Loucy (cell line): ENCODE measurements at regions not wholly inside any gene's neighbourhood (a gene's known extent, or its start where the extent isn't known, plus 50 kb on each side); places are given as distances from the start of the nearest gene placed in this dataset.

Experiments
- H2AFZ ChIP-seq: fragments of 200-600 bp; sonication (generic); 2 replicates; pipeline ENCODE4 v1.6.0; 2016; ENCODE audit warnings: antibody characterized with exemption, mild to moderate bottlenecking, low read length, moderate library complexity
- H3F3A ChIP-seq: fragments of 200-600 bp; 2 replicates; pipeline ENCODE4 v1.6.0; 2016; ENCODE audit warnings: antibody characterized with exemption, low read depth, mild to moderate bottlenecking
- H3K27me3 ChIP-seq: fragments of 200-600 bp; sonication (generic); 2 replicates; pipeline ENCODE4 v1.6.1; 2014; ENCODE audit warnings: low read length, mild to moderate bottlenecking; ENCODE audit not compliant: insufficient read depth, poor library complexity, severe bottlenecking
- H3K36me3 ChIP-seq: fragments of 200-600 bp; sonication (generic); 2 replicates; pipeline ENCODE4 v1.6.1; 2016; ENCODE audit warnings: low read length; ENCODE audit not compliant: insufficient read depth
- H3K4me1 ChIP-seq: fragments of 200-600 bp; sonication (generic); 2 replicates; pipeline ENCODE4 v1.5.1; 2014; ENCODE audit warnings: low read length, mild to moderate bottlenecking; ENCODE audit not compliant: insufficient read depth, poor library complexity, severe bottlenecking
- H3K4me2 ChIP-seq: fragments of 200-600 bp; sonication (generic); 2 replicates; pipeline ENCODE4 v1.6.0; 2014; ENCODE audit warnings: antibody characterized with exemption, low read length, low read depth, mild to moderate bottlenecking; ENCODE audit not compliant: poor library complexity, severe bottlenecking
- H3K4me3 ChIP-seq: fragments of 200-600 bp; sonication (generic); 2 replicates; pipeline ENCODE4 v1.5.1; 2014; ENCODE audit warnings: low read length, mild to moderate bottlenecking, mixed read lengths; ENCODE audit not compliant: poor library complexity, severe bottlenecking
- H3K79me2 ChIP-seq: fragments of 200-600 bp; sonication (generic); 2 replicates; pipeline ENCODE4 v1.6.1; 2014; ENCODE audit warnings: low read length; ENCODE audit not compliant: insufficient read depth
- H3K9ac ChIP-seq: fragments of 200-600 bp; sonication (generic); 2 replicates; pipeline ENCODE4 v1.6.0; 2014; ENCODE audit warnings: mild to moderate bottlenecking, low read depth, low read length, moderate library complexity; ENCODE audit not compliant: poor library complexity, severe bottlenecking
- H3K9me2 ChIP-seq: fragments of 200-600 bp; sonication (generic); replicated peaks from 2 replicates; pipeline ENCODE4 v1.6.1; 2016; ENCODE audit warnings: low read depth, low read length, mixed read lengths
- H3K9me3 ChIP-seq: fragments of 200-600 bp; sonication (generic); 2 replicates; pipeline ENCODE4 v1.6.1; 2014; ENCODE audit warnings: mild to moderate bottlenecking, antibody characterized with exemption, low read length, low read depth; ENCODE audit not compliant: insufficient read depth
- H4K20me1 ChIP-seq: fragments of 200-600 bp; sonication (generic); 2 replicates; pipeline ENCODE4 v1.6.0; 2014; ENCODE audit warnings: antibody characterized with exemption, low read length, mild to moderate bottlenecking; ENCODE audit not compliant: insufficient read depth, poor library complexity, severe bottlenecking
- EZH2phosphoT487 ChIP-seq: fragments of 200-600 bp; IDR thresholded peaks from 2 replicates; pipeline ENCODE4 v1.6.1; 2018; ENCODE audit warnings: antibody characterized with exemption, mild to moderate bottlenecking, moderate library complexity, borderline replicate concordance
- TF ChIP-seq, protein P1 (sequence below): fragments of 200-600 bp; sonication (generic); conservative IDR thresholded peaks from 2 replicates; pipeline ENCODE4 v1.5.1; 2014; ENCODE audit warnings: mild to moderate bottlenecking, antibody characterized with exemption, low read length

DNA sequence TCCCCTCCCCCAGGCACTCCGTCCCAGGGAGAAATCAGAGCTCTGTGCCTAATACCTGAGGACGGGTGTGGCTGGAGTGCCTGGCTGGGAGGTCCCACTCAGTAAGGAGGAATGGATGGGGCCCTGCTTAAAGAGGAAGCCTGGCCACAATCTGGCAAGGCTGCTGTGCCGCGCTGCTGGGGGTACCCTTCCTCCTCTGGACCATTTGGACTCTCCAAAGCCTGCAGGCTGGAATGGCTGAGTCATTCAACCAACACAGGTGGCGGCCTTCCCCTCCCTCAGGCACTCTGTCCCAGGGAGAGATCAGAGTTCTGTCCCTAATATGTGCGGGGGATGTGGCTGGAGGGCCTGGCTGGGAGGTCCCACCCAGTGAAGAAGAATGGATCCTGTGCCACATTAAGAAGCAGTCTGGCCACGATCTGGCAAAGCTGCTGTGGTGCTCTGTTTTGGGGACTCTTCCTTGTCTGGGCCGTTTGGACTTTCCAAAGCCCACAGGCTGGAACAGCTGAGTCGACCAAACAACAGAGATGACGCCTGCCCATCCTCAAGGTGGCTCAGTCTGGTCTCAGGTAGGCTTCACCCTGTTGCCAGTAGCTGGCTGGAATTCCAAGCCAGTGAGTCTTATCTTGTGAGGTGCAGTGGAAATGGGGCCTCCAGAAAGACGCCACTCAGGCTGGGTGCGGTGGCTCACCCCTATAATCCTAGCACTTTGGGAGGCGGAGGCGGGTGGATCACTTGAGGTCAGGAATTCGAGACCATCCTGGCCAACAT is 127.3 kb upstream of the HUWE1 start:
- H2AFZ ChIP-seq: no peak overlapping the region

DNA sequence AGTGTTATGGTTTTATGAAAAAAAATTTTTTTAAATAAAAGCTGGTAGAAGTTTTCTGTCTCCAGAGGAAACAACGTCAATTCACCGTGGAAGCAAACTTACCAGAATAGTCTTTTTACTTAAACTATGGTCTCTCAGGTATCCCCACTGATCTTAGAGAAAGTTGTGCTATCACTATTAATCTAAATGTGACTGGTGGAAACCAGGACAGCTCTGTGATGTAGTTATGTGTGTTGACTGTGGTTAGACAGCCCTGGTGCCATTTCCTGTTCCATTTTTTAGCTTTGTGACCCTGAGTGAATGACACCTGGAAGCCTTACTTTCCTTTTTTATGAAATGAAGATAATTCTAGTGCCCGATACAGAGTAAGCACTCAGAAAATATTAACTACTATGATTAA is 111.8 kb upstream of the HUWE1 start:
- H4K20me1 ChIP-seq: no peaks in the 10 kb centered on the region
- H3K9me2 ChIP-seq: no peaks in the 10 kb centered on the region

More for the DNA sequence above, 127.3 kb upstream of the HUWE1 start:
- no peak overlapping the region for H3K9ac ChIP-seq
- H3K4me1 ChIP-seq: no peaks in the 10 kb centered on the region
- H3K27me3 ChIP-seq: no peaks in the 10 kb centered on the region
- H3K79me2 ChIP-seq: no peaks in the 10 kb centered on the region
- no peak overlapping the region for H3K4me2 ChIP-seq
- TF ChIP-seq, protein P1, sequence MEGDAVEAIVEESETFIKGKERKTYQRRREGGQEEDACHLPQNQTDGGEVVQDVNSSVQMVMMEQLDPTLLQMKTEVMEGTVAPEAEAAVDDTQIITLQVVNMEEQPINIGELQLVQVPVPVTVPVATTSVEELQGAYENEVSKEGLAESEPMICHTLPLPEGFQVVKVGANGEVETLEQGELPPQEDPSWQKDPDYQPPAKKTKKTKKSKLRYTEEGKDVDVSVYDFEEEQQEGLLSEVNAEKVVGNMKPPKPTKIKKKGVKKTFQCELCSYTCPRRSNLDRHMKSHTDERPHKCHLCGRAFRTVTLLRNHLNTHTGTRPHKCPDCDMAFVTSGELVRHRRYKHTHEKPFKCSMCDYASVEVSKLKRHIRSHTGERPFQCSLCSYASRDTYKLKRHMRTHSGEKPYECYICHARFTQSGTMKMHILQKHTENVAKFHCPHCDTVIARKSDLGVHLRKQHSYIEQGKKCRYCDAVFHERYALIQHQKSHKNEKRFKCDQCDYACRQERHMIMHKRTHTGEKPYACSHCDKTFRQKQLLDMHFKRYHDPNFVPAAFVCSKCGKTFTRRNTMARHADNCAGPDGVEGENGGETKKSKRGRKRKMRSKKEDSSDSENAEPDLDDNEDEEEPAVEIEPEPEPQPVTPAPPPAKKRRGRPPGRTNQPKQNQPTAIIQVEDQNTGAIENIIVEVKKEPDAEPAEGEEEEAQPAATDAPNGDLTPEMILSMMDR: no peak
- TF ChIP-seq EZH2phosphoT487: no peak
- H3K36me3 ChIP-seq: no peaks in the 10 kb centered on the region
- H3K9me3 ChIP-seq: no peaks in the 10 kb centered on the region
- no peak overlapping the region for H3K4me3 ChIP-seq
- H4K20me1 ChIP-seq: no peaks in the 10 kb centered on the region
- no peaks in the 10 kb centered on the region for H3F3A ChIP-seq
- H3K9me2 ChIP-seq: no peaks in the 10 kb centered on the region

DNA sequence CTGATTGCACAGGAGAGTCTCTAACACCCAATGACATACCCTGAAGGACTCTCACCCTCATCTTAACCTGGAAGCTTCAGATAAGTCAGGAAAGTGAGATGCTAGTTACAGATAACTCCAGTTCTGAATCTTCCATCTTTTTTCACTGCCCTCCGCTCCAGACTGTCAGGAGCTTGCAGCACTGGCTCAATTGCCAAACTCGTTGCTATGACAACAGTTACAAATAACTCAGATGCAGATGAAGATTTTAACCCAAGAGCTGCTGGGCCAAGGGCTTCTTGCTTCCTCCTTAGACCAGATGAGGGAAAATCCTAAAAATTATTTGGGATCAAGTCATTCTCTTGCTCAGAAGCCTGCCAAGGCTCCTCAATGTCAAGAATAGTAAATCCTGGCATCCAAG is 109.1 kb upstream of the HUWE1 start:
- Histone ChIP-seq H3K9me2 (no peaks in the 10 kb centered on the region), H3K4me2 (peak overlapping the region; percentile 24), H3K27me3 (no peaks in the 10 kb centered on the region), H3K9me3 (no peaks in the 10 kb centered on the region), H3K4me3 (no peak overlapping the region), H3F3A (no peaks in the 10 kb centered on the region), H3K36me3 (no peaks in the 10 kb centered on the region), H3K9ac (no peak overlapping the region), H3K79me2 (no peaks in the 10 kb centered on the region), H3K4me1 (peaks cover 22% of the 10 kb centered on the region), H2AFZ (no peak overlapping the region), H4K20me1 (no peaks in the 10 kb centered on the region)
- no peak for TF ChIP-seq EZH2phosphoT487
- TF ChIP-seq, protein P1: no peak

More for the DNA sequence above, 111.8 kb upstream of the HUWE1 start:
- Histone ChIP-seq H3K27me3 (no peaks in the 10 kb centered on the region), H3K79me2 (no peaks in the 10 kb centered on the region), H3F3A (no peaks in the 10 kb centered on the region), H3K4me1 (peaks cover 22% of the 10 kb centered on the region), H3K36me3 (no peaks in the 10 kb centered on the region), H3K9ac (no peak overlapping the region), H3K9me3 (no peaks in the 10 kb centered on the region), H3K4me2 (peak overlapping the region; percentile 18), H3K4me3 (no peak overlapping the region), H2AFZ (no peak overlapping the region)
- TF ChIP-seq, protein P1: no peak
- no peak for TF ChIP-seq EZH2phosphoT487
